ENCODE measurements at regions not wholly inside any gene's neighbourhood (a gene's known extent, or its start where the extent isn't known, plus 50 kb on each side); places are given as distances from the start of the nearest gene placed in this dataset.

- Mint-ChIP-seq H3K27me3 (ENCODE audit: unreplicated experiment) (peaks cover 14% of the 10 kb centered on the region), H3K9me3 (ENCODE audit: unreplicated experiment) (no peaks in the 10 kb centered on the region), H3K36me3 (ENCODE audit: low read depth, unreplicated experiment) (no peaks in the 10 kb centered on the region), H3K4me1 (ENCODE audit: unreplicated experiment) (peaks cover 26% of the 10 kb centered on the region), H3K27ac (ENCODE audit: unreplicated experiment) (peak overlapping the region; percentile 85), H3K4me3 (ENCODE audit: unreplicated experiment) (no peak overlapping the region)
- DNase-seq (ENCODE audit: low spot score) = no peak
- TF ChIP-seq, protein P1, sequence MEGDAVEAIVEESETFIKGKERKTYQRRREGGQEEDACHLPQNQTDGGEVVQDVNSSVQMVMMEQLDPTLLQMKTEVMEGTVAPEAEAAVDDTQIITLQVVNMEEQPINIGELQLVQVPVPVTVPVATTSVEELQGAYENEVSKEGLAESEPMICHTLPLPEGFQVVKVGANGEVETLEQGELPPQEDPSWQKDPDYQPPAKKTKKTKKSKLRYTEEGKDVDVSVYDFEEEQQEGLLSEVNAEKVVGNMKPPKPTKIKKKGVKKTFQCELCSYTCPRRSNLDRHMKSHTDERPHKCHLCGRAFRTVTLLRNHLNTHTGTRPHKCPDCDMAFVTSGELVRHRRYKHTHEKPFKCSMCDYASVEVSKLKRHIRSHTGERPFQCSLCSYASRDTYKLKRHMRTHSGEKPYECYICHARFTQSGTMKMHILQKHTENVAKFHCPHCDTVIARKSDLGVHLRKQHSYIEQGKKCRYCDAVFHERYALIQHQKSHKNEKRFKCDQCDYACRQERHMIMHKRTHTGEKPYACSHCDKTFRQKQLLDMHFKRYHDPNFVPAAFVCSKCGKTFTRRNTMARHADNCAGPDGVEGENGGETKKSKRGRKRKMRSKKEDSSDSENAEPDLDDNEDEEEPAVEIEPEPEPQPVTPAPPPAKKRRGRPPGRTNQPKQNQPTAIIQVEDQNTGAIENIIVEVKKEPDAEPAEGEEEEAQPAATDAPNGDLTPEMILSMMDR (IDR thresholded peaks at IDR 0.05; ENCODE audit: unreplicated experiment) = no peak
These were observed 170.9 kb downstream of the INHBB start for GRCh38 chr2:120516679-120517314.

DNA sequence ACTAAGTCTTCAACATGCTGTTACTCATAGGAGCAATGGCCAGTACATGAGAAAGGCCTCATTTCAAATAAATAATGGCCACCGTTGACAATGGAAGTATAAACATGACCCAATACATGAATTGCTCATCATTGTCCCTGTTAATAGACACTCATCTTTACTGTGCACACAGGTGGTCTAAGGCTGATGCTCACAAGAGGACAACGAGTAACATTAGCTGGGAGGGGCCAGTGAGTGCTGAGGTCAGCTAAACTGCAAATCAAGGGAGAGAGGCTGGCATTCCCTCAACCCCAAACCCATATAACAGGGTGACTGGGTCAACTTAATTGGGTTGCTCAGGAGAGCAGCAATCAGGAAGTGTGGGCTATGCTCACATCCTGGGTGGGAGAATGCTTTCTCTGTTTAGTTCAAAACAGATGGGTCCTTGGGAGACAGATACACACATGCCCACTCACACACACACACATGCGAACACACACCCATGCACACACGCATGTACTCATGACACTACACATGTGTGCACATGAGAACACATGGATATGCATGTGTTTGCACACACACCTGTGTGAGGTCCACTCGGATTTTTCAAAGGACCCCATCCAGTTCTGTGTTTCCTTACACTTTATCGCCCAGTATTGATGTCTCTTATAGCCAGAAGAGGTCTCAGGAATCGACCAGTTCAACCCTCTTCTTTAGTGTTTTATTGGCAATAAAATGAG is 172.0 kb downstream of the INHBB start:
- DNase-seq (ENCODE audit: low spot score) = no peak
- H3K27ac Mint-ChIP-seq (ENCODE audit: unreplicated experiment) = no peak overlapping the region
- TF ChIP-seq, protein P1 (IDR thresholded peaks at IDR 0.05; ENCODE audit: unreplicated experiment) = no peak
- no peaks in the 10 kb centered on the region for H3K36me3 Mint-ChIP-seq (ENCODE audit: low read depth, unreplicated experiment)
- peaks cover 14% of the 10 kb centered on the region for H3K27me3 Mint-ChIP-seq (ENCODE audit: unreplicated experiment)
- no peak overlapping the region for H3K4me3 Mint-ChIP-seq (ENCODE audit: unreplicated experiment)
- H3K4me1 Mint-ChIP-seq (ENCODE audit: unreplicated experiment) = peaks cover 32% of the 10 kb centered on the region
- H3K9me3 Mint-ChIP-seq (ENCODE audit: unreplicated experiment) = no peaks in the 10 kb centered on the region

- peaks cover 35% of the 10 kb centered on the region for H3K4me1 Mint-ChIP-seq (ENCODE audit: unreplicated experiment)
- H3K27me3 Mint-ChIP-seq (ENCODE audit: unreplicated experiment) = peaks cover 13% of the 10 kb centered on the region
- no peaks in the 10 kb centered on the region for H3K9me3 Mint-ChIP-seq (ENCODE audit: unreplicated experiment)
- no peaks in the 10 kb centered on the region for H3K36me3 Mint-ChIP-seq (ENCODE audit: low read depth, unreplicated experiment)
- no peak for DNase-seq (ENCODE audit: low spot score)
- no peak overlapping the region for H3K4me3 Mint-ChIP-seq (ENCODE audit: unreplicated experiment)
- no peak overlapping the region for H3K27ac Mint-ChIP-seq (ENCODE audit: unreplicated experiment)
- TF ChIP-seq, protein P1 (IDR thresholded peaks at IDR 0.05; ENCODE audit: unreplicated experiment) = no peak
These were observed 172.9 kb downstream of the INHBB start for GRCh38 chr2:120518819-120519218.

- Mint-ChIP-seq H3K27me3 (ENCODE audit: unreplicated experiment) (peaks cover 12% of the 10 kb centered on the region), H3K4me1 (ENCODE audit: unreplicated experiment) (peaks cover 33% of the 10 kb centered on the region), H3K27ac (ENCODE audit: unreplicated experiment) (no peak overlapping the region), H3K4me3 (ENCODE audit: unreplicated experiment) (no peak overlapping the region), H3K9me3 (ENCODE audit: unreplicated experiment) (no peaks in the 10 kb centered on the region), H3K36me3 (ENCODE audit: low read depth, unreplicated experiment) (no peaks in the 10 kb centered on the region)
- TF ChIP-seq, protein P1 (IDR thresholded peaks at IDR 0.05; ENCODE audit: unreplicated experiment) = no peak
- no peak for DNase-seq (ENCODE audit: low spot score)
These were observed 173.5 kb downstream of the INHBB start for GRCh38 chr2:120519469-120519868.

DNA sequence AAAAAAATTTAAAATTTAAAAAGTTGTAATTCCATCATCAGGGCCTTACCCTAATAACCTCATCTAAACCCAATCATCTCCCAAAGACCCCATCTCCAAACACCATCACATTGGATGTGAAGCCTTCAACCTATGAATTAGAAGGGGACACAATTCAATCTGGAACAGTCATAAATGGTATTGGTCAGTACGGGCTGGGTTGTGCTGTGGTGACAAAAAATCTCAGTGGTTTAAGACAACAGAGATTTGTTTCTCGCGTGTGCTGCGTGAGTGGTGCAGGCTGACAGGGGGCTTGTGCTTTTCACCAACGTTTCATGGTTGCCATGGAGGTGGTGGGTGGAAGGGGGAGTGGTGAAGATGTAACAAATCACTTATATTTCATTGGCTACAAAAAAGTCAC is 174.5 kb downstream of the INHBB start:
- Mint-ChIP-seq H3K36me3 (ENCODE audit: low read depth, unreplicated experiment) (no peaks in the 10 kb centered on the region), H3K27me3 (ENCODE audit: unreplicated experiment) (peaks cover 13% of the 10 kb centered on the region), H3K9me3 (ENCODE audit: unreplicated experiment) (no peaks in the 10 kb centered on the region), H3K27ac (ENCODE audit: unreplicated experiment) (no peak overlapping the region), H3K4me1 (ENCODE audit: unreplicated experiment) (peaks cover 39% of the 10 kb centered on the region), H3K4me3 (ENCODE audit: unreplicated experiment) (no peak overlapping the region)
- DNase-seq (ENCODE audit: low spot score) = no peak
- TF ChIP-seq, protein P1 (IDR thresholded peaks at IDR 0.05; ENCODE audit: unreplicated experiment) = no peak

All from endothelial cell (in vitro differentiated cells).